WERI-Rb-1 (cell line): ENCODE measurements at regions not wholly inside any gene's neighbourhood (a gene's known extent, or its start where the extent isn't known, plus 50 kb on each side); places are given as distances from the start of the nearest gene placed in this dataset.

ENCODE experiments used
- DNase-seq: peaks from one replicate; pipeline ENCODE4 v3.0.0-alpha.2; 2020
- H3K27ac ChIP-seq: fragments of 250-450 bp; sonication (Bioruptor Pico); 2 replicates; pipeline ENCODE4 v1.5.1; 2020; ENCODE audit warnings: mild to moderate bottlenecking, moderate library complexity
- H3K27me3 ChIP-seq: fragments of 250-450 bp; sonication (Bioruptor Pico); 2 replicates; pipeline ENCODE4 v1.5.1; 2021; ENCODE audit warnings: mild to moderate bottlenecking, low read depth, moderate library complexity; ENCODE audit not compliant: insufficient read depth, severe bottlenecking
- H3K36me3 ChIP-seq: fragments of 250-450 bp; sonication (Bioruptor Pico); 2 replicates; pipeline ENCODE4 v1.5.1; 2020; ENCODE audit warnings: mild to moderate bottlenecking, moderate library complexity
- H3K4me3 ChIP-seq: 2 replicates; pipeline ENCODE4 v1.5.1; 2011; ENCODE audit warnings: low read depth, mild to moderate bottlenecking, control low read depth, low read length
- H3K9me3 ChIP-seq: fragments of 250-450 bp; sonication (Bioruptor Pico); 2 replicates; pipeline ENCODE4 v1.5.1; 2021; ENCODE audit warnings: mild to moderate bottlenecking, moderate library complexity; ENCODE audit not compliant: severe bottlenecking
- CTCF ChIP-seq: IDR thresholded peaks from 2 replicates; pipeline ENCODE4 v1.5.1; 2011; ENCODE audit warnings: low read depth, mild to moderate bottlenecking, control low read depth, inconsistent platforms, low read length

- no peak for DNase-seq
- Histone ChIP-seq H3K9me3 (no peaks in the 10 kb centered on the region), H3K27ac (no peak overlapping the region), H3K4me3 (no peak overlapping the region), H3K36me3 (no peaks in the 10 kb centered on the region), H3K27me3 (no peaks in the 10 kb centered on the region)
- no peak for TF ChIP-seq CTCF
These were observed 265.1 kb upstream of the DACH1 start for GRCh38 chr13:72132075-72132474.

- H3K27ac ChIP-seq, result no peak overlapping the region
- no peak overlapping the region for H3K4me3 ChIP-seq
- H3K36me3 ChIP-seq, result no peaks in the 10 kb centered on the region
- no peaks in the 10 kb centered on the region for H3K9me3 ChIP-seq
- no peak for DNase-seq
- H3K27me3 ChIP-seq, result no peaks in the 10 kb centered on the region
- TF ChIP-seq CTCF, result no peak
These were observed 262.1 kb upstream of the DACH1 start for GRCh38 chr13:72129117-72129516.

- Histone ChIP-seq H3K4me3 (no peak overlapping the region), H3K27me3 (no peaks in the 10 kb centered on the region), H3K36me3 (no peaks in the 10 kb centered on the region), H3K27ac (no peak overlapping the region), H3K9me3 (no peaks in the 10 kb centered on the region)
- no peak for TF ChIP-seq CTCF
- DNase-seq, result no peak
These were observed 260.0 kb upstream of the DACH1 start for GRCh38 chr13:72127031-72127430.

- no peaks in the 10 kb centered on the region for H3K36me3 ChIP-seq
These were observed 259.4 kb upstream of the DACH1 start for GRCh38 chr13:72126424-72126823.

GRCh38 chr13:72125561-72125960 lies 258.6 kb upstream of the DACH1 start:
- no peak for TF ChIP-seq CTCF
- no peak for DNase-seq

More at GRCh38 chr13:72126424-72126823, 259.4 kb upstream of the DACH1 start:
- Histone ChIP-seq H3K27me3 (no peaks in the 10 kb centered on the region), H3K27ac (no peak overlapping the region), H3K4me3 (no peak overlapping the region), H3K9me3 (no peaks in the 10 kb centered on the region)
- TF ChIP-seq CTCF, result no peak
- no peak for DNase-seq

GRCh38 chr13:72122661-72123255 lies 255.8 kb upstream of the DACH1 start:
- Histone ChIP-seq H3K27me3 (no peaks in the 10 kb centered on the region), H3K4me3 (no peak overlapping the region), H3K36me3 (no peaks in the 10 kb centered on the region), H3K27ac (no peak overlapping the region), H3K9me3 (no peaks in the 10 kb centered on the region)
- no peak for DNase-seq
- no peak for TF ChIP-seq CTCF

More at GRCh38 chr13:72125561-72125960, 258.6 kb upstream of the DACH1 start:
- H3K36me3 ChIP-seq, result no peaks in the 10 kb centered on the region
- H3K27ac ChIP-seq, result no peak overlapping the region
- no peak overlapping the region for H3K4me3 ChIP-seq
- H3K27me3 ChIP-seq, result no peaks in the 10 kb centered on the region
- H3K9me3 ChIP-seq, result no peaks in the 10 kb centered on the region
